Activated CD4-positive, alpha-beta memory T cell treated with anti-CD3 and anti-CD28 coated beads, Interleukin-2, amount 10 ng/mL, durations not matched to agents 7 days and 5 days (primary cell): ENCODE measurements at regions not wholly inside any gene's neighbourhood (a gene's known extent, or its start where the extent isn't known, plus 50 kb on each side); places are given as distances from the start of the nearest gene placed in this dataset.
"Not testable (repeated sequence)": the region's sequence is repeated elsewhere in the genome, so short reads cannot be mapped to it uniquely, and the experiment has no call there.

Source experiments
- CTCF ChIA-PET: fragments of 350-600 bp; sonication (Branson Sonifier 250); formaldehyde crosslinking; loops from one replicate; lab custom pipeline; 2021; ENCODE audit warnings: antibody characterized with exemption, inconsistent platforms; lab: Charles Lee
- POLR2A ChIA-PET: fragments of 350-600 bp; sonication (Branson Sonifier 250); formaldehyde crosslinking; loops from one replicate; lab custom pipeline; 2021; ENCODE audit warnings: antibody characterized with exemption; lab: Charles Lee
- DNase-seq: peaks from one replicate; pipeline ENCODE4 v3.0.0-alpha.2; 2020
- H3K27ac Mint-ChIP-seq: one replicate; pipeline ENCODE4 v1.8.0; 2021; ENCODE audit warnings: mild to moderate bottlenecking, mixed read lengths
- H3K27me3 Mint-ChIP-seq: one replicate; pipeline ENCODE4 v1.8.0; 2021; ENCODE audit warnings: mixed read lengths
- H3K36me3 Mint-ChIP-seq: one replicate; pipeline ENCODE4 v1.8.0; 2021; ENCODE audit warnings: low read depth, mixed read lengths
- H3K4me1 Mint-ChIP-seq: one replicate; pipeline ENCODE4 v1.8.0; 2021; ENCODE audit warnings: mixed read lengths
- H3K4me3 Mint-ChIP-seq: one replicate; pipeline ENCODE4 v1.8.0; 2021; ENCODE audit warnings: mild to moderate bottlenecking, mixed read lengths
- H3K9me3 Mint-ChIP-seq: one replicate; pipeline ENCODE4 v1.8.0; 2021; ENCODE audit warnings: mixed read lengths

GRCh38 chr7:47185170-47185569, 396.7 kb downstream of the TNS3 start:
- H3K9me3 Mint-ChIP-seq = no peaks in the 10 kb centered on the region
- H3K27me3 Mint-ChIP-seq = no peaks in the 10 kb centered on the region
- no peaks in the 10 kb centered on the region for H3K4me1 Mint-ChIP-seq
- CTCF ChIA-PET = no interaction called here
- DNase-seq = no peak
- H3K36me3 Mint-ChIP-seq = no peaks in the 10 kb centered on the region
- H3K4me3 Mint-ChIP-seq = no peak overlapping the region
- POLR2A ChIA-PET = no interaction called here
- no peak overlapping the region for H3K27ac Mint-ChIP-seq

GRCh38 chr7:47183862-47184590, 397.9 kb downstream of the TNS3 start:
- DNase-seq = no peak
- Mint-ChIP-seq H3K4me3 (no peak overlapping the region), H3K27me3 (no peaks in the 10 kb centered on the region), H3K4me1 (no peaks in the 10 kb centered on the region), H3K36me3 (no peaks in the 10 kb centered on the region), H3K9me3 (no peaks in the 10 kb centered on the region), H3K27ac (no peak overlapping the region)
- ChIA-PET POLR2A (no interaction called here), CTCF (no interaction called here)

GRCh38 chr7:47181746-47182361, 400.1 kb downstream of the TNS3 start:
- DNase-seq = no peak
- H3K27me3 Mint-ChIP-seq = no peaks in the 10 kb centered on the region
- ChIA-PET CTCF (no interaction called here), POLR2A (no interaction called here)
- H3K9me3 Mint-ChIP-seq = no peaks in the 10 kb centered on the region
- no peaks in the 10 kb centered on the region for H3K36me3 Mint-ChIP-seq
- no peaks in the 10 kb centered on the region for H3K4me1 Mint-ChIP-seq
- no peak overlapping the region for H3K4me3 Mint-ChIP-seq
- no peak overlapping the region for H3K27ac Mint-ChIP-seq

DNA sequence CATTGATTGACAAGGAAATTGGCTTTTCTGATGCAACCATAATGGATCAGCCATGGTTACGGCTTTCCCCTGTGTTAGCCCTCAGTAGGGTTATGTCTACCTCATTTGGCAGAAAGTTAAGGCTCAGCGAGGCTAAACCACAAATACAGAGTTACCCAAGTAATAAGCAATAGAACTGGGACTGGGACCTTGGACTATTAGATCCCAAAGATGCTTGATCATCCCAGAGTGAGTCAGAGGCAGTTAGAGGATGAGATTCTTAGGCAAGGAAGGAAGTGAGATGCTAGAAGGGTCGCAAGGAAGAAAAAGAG, 401.4 kb downstream of the TNS3 start:
- H3K27ac Mint-ChIP-seq = no peak overlapping the region
- no peak overlapping the region for H3K4me3 Mint-ChIP-seq
- CTCF ChIA-PET = no interaction called here
- DNase-seq = no peak
- no peaks in the 10 kb centered on the region for H3K9me3 Mint-ChIP-seq
- no peaks in the 10 kb centered on the region for H3K27me3 Mint-ChIP-seq
- H3K4me1 Mint-ChIP-seq = no peaks in the 10 kb centered on the region
- POLR2A ChIA-PET = no interaction called here
- no peaks in the 10 kb centered on the region for H3K36me3 Mint-ChIP-seq

DNA sequence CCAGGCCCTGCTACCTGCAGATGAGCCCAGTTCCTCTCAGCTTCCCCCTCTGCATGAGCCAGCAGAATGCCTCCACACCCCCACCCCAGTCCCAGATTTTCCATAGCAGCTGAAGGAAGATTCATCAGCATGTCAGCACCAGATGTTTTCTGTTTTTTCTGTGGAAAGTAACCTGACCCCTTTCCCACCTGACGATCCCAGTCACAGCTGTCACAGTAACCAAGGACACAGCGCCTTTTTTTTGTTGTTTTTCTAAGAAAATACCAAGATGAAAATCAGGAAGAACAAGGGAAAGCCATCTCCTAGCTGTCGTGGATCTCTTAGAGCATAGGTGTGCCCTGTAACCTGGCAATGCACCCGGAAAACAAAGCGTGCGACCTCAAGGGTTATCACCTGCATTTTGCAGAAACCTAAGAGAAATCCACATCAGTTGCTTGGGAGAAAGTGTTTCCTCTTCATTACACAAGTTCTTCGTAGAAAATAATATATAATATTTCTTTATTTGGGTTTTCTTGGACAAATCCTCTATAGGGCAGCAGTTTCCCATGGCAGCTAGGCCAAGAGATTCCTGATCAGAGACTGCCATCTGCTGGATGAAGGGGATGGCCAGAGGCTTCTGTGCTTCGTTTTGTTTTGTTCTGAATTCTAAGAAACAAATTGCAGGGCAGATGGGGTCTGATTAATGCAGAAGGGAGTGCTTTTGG, 401.9 kb downstream of the TNS3 start:
- Mint-ChIP-seq H3K27ac (no peak overlapping the region), H3K9me3 (no peaks in the 10 kb centered on the region), H3K4me3 (no peak overlapping the region), H3K27me3 (no peaks in the 10 kb centered on the region), H3K36me3 (no peaks in the 10 kb centered on the region), H3K4me1 (no peaks in the 10 kb centered on the region)
- POLR2A ChIA-PET = no interaction called here
- no peak for DNase-seq
- CTCF ChIA-PET = no interaction called here

GRCh38 chr7:47172602-47173539, 409.0 kb downstream of the TNS3 start:
- POLR2A ChIA-PET, H3K27me3 Mint-ChIP-seq, CTCF ChIA-PET, DNase-seq, H3K27ac Mint-ChIP-seq, H3K4me1 Mint-ChIP-seq, H3K9me3 Mint-ChIP-seq, H3K4me3 Mint-ChIP-seq, H3K36me3 Mint-ChIP-seq: not testable (repeated sequence)

DNA sequence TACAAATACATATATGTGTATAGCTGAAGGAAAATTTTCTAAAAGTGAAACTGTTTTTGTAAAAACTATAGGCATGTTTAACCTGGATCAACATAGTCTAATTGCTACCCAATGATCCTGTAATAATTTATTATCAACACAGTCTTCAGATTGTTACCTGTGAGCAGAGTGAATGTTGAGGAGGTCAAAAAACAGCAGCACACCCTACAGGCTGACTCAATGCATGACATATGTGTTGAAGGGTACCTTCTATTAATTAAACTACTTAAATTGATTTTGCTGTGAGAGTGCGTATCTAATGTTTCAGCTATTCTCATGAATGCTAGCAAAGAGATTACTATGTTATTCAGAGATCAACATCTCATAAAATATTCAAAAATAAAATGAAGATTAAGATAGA, 411.4 kb downstream of the TNS3 start:
- Mint-ChIP-seq H3K36me3 (no peaks in the 10 kb centered on the region), H3K4me3 (no peak overlapping the region), H3K9me3 (peaks cover 3% of the 10 kb centered on the region), H3K4me1 (no peaks in the 10 kb centered on the region), H3K27ac (no peak overlapping the region), H3K27me3 (no peaks in the 10 kb centered on the region)
- no peak for DNase-seq
- POLR2A ChIA-PET = no interaction called here
- CTCF ChIA-PET = interaction anchor here (0.6 kb wide), 1 partner anchor 342 kb away, joined by 3 read pairs; no protein-coding TSS in a partner anchor

- H3K9me3 Mint-ChIP-seq = peaks cover 2% of the 10 kb centered on the region
Measured at GRCh38 chr7:47154791-47155190, 427.1 kb downstream of the TNS3 start.

GRCh38 chr7:47153576-47153975, 428.3 kb downstream of the TNS3 start:
- H3K9me3 Mint-ChIP-seq = no peaks in the 10 kb centered on the region
- CTCF ChIA-PET = no interaction called here

More at GRCh38 chr7:47154791-47155190, 427.1 kb downstream of the TNS3 start:
- Mint-ChIP-seq H3K36me3 (no peaks in the 10 kb centered on the region), H3K27ac (no peak overlapping the region), H3K4me1 (no peaks in the 10 kb centered on the region), H3K4me3 (no peak overlapping the region), H3K27me3 (no peaks in the 10 kb centered on the region)
- DNase-seq = no peak
- POLR2A ChIA-PET = no interaction called here
- CTCF ChIA-PET = no interaction called here

GRCh38 chr7:47153058-47153457, 428.9 kb downstream of the TNS3 start:
- H3K4me3 Mint-ChIP-seq = no peak overlapping the region
- CTCF ChIA-PET = no interaction called here
- DNase-seq = no peak
- no peaks in the 10 kb centered on the region for H3K9me3 Mint-ChIP-seq
- POLR2A ChIA-PET = no interaction called here
- no peak overlapping the region for H3K27ac Mint-ChIP-seq
- H3K4me1 Mint-ChIP-seq = no peaks in the 10 kb centered on the region
- H3K36me3 Mint-ChIP-seq = no peaks in the 10 kb centered on the region
- no peaks in the 10 kb centered on the region for H3K27me3 Mint-ChIP-seq

More at GRCh38 chr7:47153576-47153975, 428.3 kb downstream of the TNS3 start:
- H3K36me3 Mint-ChIP-seq = no peaks in the 10 kb centered on the region
- no peak for DNase-seq
- no peak overlapping the region for H3K27ac Mint-ChIP-seq
- H3K4me3 Mint-ChIP-seq = no peak overlapping the region
- POLR2A ChIA-PET = no interaction called here
- no peaks in the 10 kb centered on the region for H3K4me1 Mint-ChIP-seq
- H3K27me3 Mint-ChIP-seq = no peaks in the 10 kb centered on the region

- POLR2A ChIA-PET = no interaction called here
- H3K9me3 Mint-ChIP-seq = no peaks in the 10 kb centered on the region
- no peak overlapping the region for H3K4me3 Mint-ChIP-seq
- CTCF ChIA-PET = no interaction called here
- DNase-seq = no peak
- H3K27ac Mint-ChIP-seq = no peak overlapping the region
- H3K36me3 Mint-ChIP-seq = no peaks in the 10 kb centered on the region
- H3K27me3 Mint-ChIP-seq = no peaks in the 10 kb centered on the region
- H3K4me1 Mint-ChIP-seq = no peaks in the 10 kb centered on the region
Measured at GRCh38 chr7:47152307-47152706, 429.6 kb downstream of the TNS3 start.

DNA sequence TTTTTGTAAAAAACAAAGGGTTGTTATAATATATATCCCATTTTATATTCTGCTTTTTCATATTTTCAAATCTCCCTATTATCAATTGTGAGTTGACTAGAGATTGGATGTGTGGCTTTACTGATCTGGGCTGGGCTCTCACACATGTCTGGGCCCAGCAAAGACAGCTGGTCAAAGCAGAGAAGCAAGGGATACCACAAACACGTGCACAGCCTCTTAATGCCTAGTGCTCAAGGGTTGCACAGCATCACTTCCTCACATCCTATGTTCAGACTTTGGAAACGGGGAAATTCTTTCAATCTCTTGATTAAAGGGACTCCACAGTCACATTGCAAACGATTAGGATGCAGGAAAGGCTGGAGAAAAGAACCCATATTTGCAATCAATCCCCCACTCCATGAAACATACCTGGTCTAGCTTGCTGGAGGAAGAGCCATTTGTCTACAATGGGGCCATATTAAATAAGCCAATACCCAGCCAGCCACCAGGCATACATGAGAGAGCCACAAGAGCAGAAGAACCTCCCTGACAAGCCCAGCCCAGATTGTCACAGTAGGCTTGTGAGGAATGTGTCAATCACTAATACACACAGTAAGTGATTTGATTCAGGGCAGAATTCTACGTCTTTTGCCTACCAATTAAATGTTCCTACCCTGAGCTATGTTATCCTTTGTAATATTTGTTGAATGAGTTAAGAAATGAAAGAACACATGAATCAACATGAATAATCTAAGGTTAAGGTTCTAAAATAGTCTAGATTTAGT, 431.2 kb downstream of the TNS3 start:
- Mint-ChIP-seq H3K36me3 (no peaks in the 10 kb centered on the region), H3K9me3 (no peaks in the 10 kb centered on the region), H3K27ac (no peak overlapping the region), H3K27me3 (no peaks in the 10 kb centered on the region), H3K4me1 (no peaks in the 10 kb centered on the region), H3K4me3 (no peak overlapping the region)
- ChIA-PET POLR2A (no interaction called here), CTCF (no interaction called here)
- no peak for DNase-seq
